Mesodermal cell (in vitro differentiated cells): ENCODE measurements at regions not wholly inside any gene's neighbourhood (a gene's known extent, or its start where the extent isn't known, plus 50 kb on each side); places are given as distances from the start of the nearest gene placed in this dataset.

Experiments
- H3K27ac ChIP-seq: 2 replicates; pipeline ENCODE4 v1.7.0; 2013; ENCODE audit warnings: mild to moderate bottlenecking, low read depth, low read length, moderate library complexity; ENCODE audit not compliant: severe bottlenecking
- H3K36me3 ChIP-seq: 2 replicates; pipeline ENCODE4 v1.7.1; 2013; ENCODE audit warnings: mild to moderate bottlenecking, low read length, moderate library complexity; ENCODE audit not compliant: control insufficient read depth, insufficient read depth
- H3K4me1 ChIP-seq: one replicate; pipeline ENCODE4 v1.7.1; 2013; ENCODE audit warnings: mild to moderate bottlenecking, low read length; ENCODE audit not compliant: insufficient read depth, control insufficient read depth, poor library complexity, severe bottlenecking
- H3K4me3 ChIP-seq: 2 replicates; pipeline ENCODE4 v1.7.0; 2013; ENCODE audit warnings: low read length, control low read depth, mild to moderate bottlenecking; ENCODE audit not compliant: insufficient read depth, poor library complexity, severe bottlenecking; ENCODE audit errors: extremely low read depth
- H3K9me3 ChIP-seq: 2 replicates; pipeline ENCODE4 v1.7.1; 2013; ENCODE audit warnings: mild to moderate bottlenecking, low read length, moderate library complexity; ENCODE audit not compliant: control insufficient read depth
- WGBS, 2 experiments: methylation state at CpG; one replicate each; pipeline ENCODE4 v1.1.5; 2013; ENCODE audit warnings: missing lambda C conversion rate in 2 of 2; ENCODE audit not compliant: insufficient coverage in 2 of 2; 5-methylcytosine and 5-hydroxymethylcytosine counted together

- 75 to 81% methylated on average over 5 of the region's 7 CpGs for WGBS, 2 experiments
- Histone ChIP-seq H3K4me1 (peaks cover 2% of the 10 kb centered on the region), H3K36me3 (no peaks in the 10 kb centered on the region), H3K9me3 (peaks cover 11% of the 10 kb centered on the region), H3K27ac (peak overlapping the region; percentile 50), H3K4me3 (no peak overlapping the region)
These were observed 108.7 kb downstream of the EN1 start for GRCh38 chr2:118738524-118739308.

- 97 to 100% methylated on average over 1 to 2 of the region's 3 CpGs for WGBS, 2 experiments
- no peak overlapping the region for H3K27ac ChIP-seq
- peaks cover 2% of the 10 kb centered on the region for H3K4me1 ChIP-seq
- no peaks in the 10 kb centered on the region for H3K36me3 ChIP-seq
- H3K4me3 ChIP-seq: no peak overlapping the region
- H3K9me3 ChIP-seq: peaks cover 6% of the 10 kb centered on the region
These were observed 109.3 kb downstream of the EN1 start for GRCh38 chr2:118738106-118738505.

GRCh38 chr2:118737684-118738083, 109.8 kb downstream of the EN1 start:
- peaks cover 5% of the 10 kb centered on the region for H3K9me3 ChIP-seq
- WGBS, 2 experiments: 72 to 75% methylated on average over 5 of the region's 5 CpGs
- H3K4me1 ChIP-seq: peaks cover 2% of the 10 kb centered on the region
- H3K27ac ChIP-seq: no peak overlapping the region
- H3K4me3 ChIP-seq: no peak overlapping the region
- H3K36me3 ChIP-seq: no peaks in the 10 kb centered on the region

GRCh38 chr2:118732432-118732831, 115.0 kb downstream of the EN1 start:
- Histone ChIP-seq H3K36me3 (no peaks in the 10 kb centered on the region), H3K27ac (no peak overlapping the region), H3K9me3 (peaks cover 4% of the 10 kb centered on the region), H3K4me3 (no peak overlapping the region), H3K4me1 (no peaks in the 10 kb centered on the region)
- 77 to 93% methylated on average over 3 of the region's 3 CpGs for WGBS, 2 experiments

DNA sequence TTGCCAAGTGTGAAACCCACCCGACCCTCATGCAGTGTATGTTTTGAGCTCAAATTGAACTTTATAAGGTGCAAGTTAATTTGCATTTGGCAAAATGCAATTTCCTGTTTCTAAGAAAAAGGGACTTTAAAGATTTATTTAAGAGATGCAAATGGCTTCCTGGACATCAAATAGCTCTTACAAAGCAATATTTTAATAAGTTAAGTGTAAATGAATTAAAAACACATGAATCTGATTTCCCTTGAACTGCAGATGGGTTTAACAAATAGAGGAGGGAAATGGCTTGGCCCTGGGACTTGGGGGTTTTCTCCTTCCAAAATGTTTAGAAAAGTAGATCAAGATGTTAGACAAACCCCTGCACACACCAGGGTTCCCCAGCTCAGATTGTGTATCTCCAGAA, 116.0 kb downstream of the EN1 start:
- Histone ChIP-seq H3K27ac (no peak overlapping the region), H3K4me1 (no peaks in the 10 kb centered on the region), H3K4me3 (no peak overlapping the region), H3K36me3 (no peaks in the 10 kb centered on the region), H3K9me3 (peaks cover 4% of the 10 kb centered on the region)
- WGBS, 2 experiments: 100% methylated on average over 1 of the region's 1 CpG; no CpG with 5 or more reads in 1 of the 2 experiments

DNA sequence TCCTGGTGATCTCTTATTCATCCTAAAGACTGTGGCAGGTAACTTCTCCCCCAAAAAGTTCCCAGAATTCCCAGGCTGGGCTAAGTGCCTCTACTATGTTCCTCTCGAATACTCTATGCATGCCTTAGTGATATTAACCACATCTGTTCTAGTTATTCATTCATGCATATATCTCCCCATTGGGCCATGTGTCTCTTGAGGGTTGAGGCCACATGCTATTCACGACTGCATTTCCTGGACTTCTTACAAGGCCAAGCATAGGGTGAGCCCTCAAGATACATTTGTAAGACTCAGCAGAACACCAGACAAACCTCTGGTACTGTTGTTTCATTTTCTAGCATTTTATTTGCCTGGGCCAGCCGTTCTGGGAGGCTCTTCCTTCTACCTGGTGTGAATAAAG, 117.0 kb downstream of the EN1 start:
- Histone ChIP-seq H3K4me3 (no peak overlapping the region), H3K4me1 (no peaks in the 10 kb centered on the region), H3K36me3 (no peaks in the 10 kb centered on the region), H3K27ac (no peak overlapping the region), H3K9me3 (peaks cover 4% of the 10 kb centered on the region)
- 86 to 90% methylated on average over 2 of the region's 3 CpGs for WGBS, 2 experiments

DNA sequence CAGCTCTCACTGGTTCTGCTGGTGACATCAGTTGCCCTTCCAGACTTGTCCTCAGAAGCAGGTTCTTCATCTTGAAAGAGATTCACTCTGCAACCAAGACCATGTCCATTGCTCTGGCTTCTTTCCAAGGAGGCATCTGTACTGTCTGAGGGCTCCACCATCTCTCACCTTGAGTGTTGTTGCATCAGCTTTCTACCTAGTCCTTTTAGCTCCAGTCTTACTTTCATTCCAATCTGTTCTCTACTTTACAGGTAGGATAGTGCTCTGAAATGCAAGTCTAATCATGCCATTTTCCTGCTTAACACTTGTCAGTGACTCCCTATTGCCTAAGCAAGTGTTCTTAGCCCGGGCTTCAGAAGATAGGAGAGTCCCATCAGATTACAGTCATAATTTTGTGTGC, 117.7 kb downstream of the EN1 start:
- no CpG with 5 or more reads among the region's 1 CpG for WGBS, 2 experiments
- no peak overlapping the region for H3K4me3 ChIP-seq
- no peaks in the 10 kb centered on the region for H3K36me3 ChIP-seq
- H3K9me3 ChIP-seq: peaks cover 4% of the 10 kb centered on the region
- H3K4me1 ChIP-seq: no peaks in the 10 kb centered on the region
- no peak overlapping the region for H3K27ac ChIP-seq

DNA sequence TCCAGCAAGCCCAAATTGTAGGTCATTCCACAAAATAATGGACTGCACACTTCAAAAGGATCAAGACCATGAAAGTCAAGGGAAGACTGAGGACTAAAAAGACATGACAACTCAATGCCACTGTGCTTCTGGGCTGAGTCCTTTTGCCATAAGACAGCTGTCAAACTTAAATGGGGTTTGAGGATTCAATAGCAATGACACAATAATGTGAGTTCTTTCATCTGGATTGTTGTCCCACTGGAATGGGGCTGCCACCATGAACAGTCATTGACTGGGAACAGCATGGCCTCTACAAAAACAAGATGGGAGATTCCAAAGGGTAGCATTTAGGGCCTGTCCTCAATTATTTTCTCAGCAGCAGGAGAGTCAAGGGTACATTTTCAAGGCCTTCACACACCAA, 118.5 kb downstream of the EN1 start:
- H3K9me3 ChIP-seq: peaks cover 4% of the 10 kb centered on the region
- no peak overlapping the region for H3K27ac ChIP-seq
- no peak overlapping the region for H3K4me3 ChIP-seq
- H3K4me1 ChIP-seq: no peaks in the 10 kb centered on the region
- H3K36me3 ChIP-seq: no peaks in the 10 kb centered on the region

- Histone ChIP-seq H3K9me3 (peaks cover 4% of the 10 kb centered on the region), H3K4me3 (no peak overlapping the region), H3K4me1 (no peaks in the 10 kb centered on the region), H3K36me3 (no peaks in the 10 kb centered on the region), H3K27ac (no peak overlapping the region)
These were observed 120.6 kb downstream of the EN1 start for GRCh38 chr2:118726821-118727220.

- peaks cover 4% of the 10 kb centered on the region for H3K9me3 ChIP-seq
- no peaks in the 10 kb centered on the region for H3K4me1 ChIP-seq
- H3K27ac ChIP-seq: no peak overlapping the region
- no peak overlapping the region for H3K4me3 ChIP-seq
- 49% methylated on average over 2 of the region's 4 CpGs; no CpG with 5 or more reads in 1 of the 2 experiments for WGBS, 2 experiments
- H3K36me3 ChIP-seq: no peaks in the 10 kb centered on the region
These were observed 124.1 kb downstream of the EN1 start for GRCh38 chr2:118723394-118723793.

DNA sequence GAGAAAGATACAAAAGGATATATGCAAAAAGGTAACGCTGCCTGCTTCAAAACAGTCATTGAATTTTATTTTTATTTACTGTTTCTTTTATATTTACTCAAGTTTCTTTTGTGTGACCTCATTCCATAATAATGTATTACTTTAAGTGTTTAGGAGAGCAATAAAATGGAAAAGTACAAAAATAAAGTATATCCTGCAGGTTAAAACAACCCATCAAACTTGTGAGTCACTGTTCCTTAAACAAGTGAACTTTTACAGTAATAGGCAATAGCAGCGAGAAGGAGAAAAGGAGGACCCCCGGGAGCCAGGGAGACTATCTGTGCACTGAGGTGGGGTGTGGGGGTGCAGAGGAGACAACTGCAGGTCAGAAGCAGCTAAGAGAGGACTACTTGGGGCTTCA, 124.5 kb downstream of the EN1 start:
- H3K36me3 ChIP-seq: no peaks in the 10 kb centered on the region
- 96 to 100% methylated on average over 2 of the region's 3 CpGs for WGBS, 2 experiments
- no peaks in the 10 kb centered on the region for H3K4me1 ChIP-seq

More for the DNA sequence above, 124.5 kb downstream of the EN1 start:
- no peak overlapping the region for H3K27ac ChIP-seq
- H3K4me3 ChIP-seq: no peak overlapping the region
- H3K9me3 ChIP-seq: peaks cover 3% of the 10 kb centered on the region
